GM19372 (cell line): ENCODE measurements at regions not wholly inside any gene's neighbourhood (a gene's known extent, or its start where the extent isn't known, plus 50 kb on each side); places are given as distances from the start of the nearest gene placed in this dataset.

ENCODE experiments used
- ATAC-seq: cut with Tn5 transposase; IDR thresholded peaks from one replicate; pipeline ENCODE4 v1.9.1; 2021; ENCODE audit warnings: mild to moderate bottlenecking, low read depth, moderate library complexity; ENCODE audit not compliant: unreplicated experiment

GRCh38 chr6:45743028-45743615 is 272.5 kb downstream of the CLIC5 start:
- ATAC-seq, result no peak

GRCh38 chr6:45742591-45742990 is 273.1 kb downstream of the CLIC5 start:
- ATAC-seq, result no peak

- peak; percentile 56 for ATAC-seq
Measured at GRCh38 chr6:45741437-45742171, 274.1 kb downstream of the CLIC5 start.

GRCh38 chr6:45739058-45739457 is 276.6 kb downstream of the CLIC5 start:
- no peak for ATAC-seq

- no peak for ATAC-seq
Measured at GRCh38 chr6:45738057-45738455, 277.6 kb downstream of the CLIC5 start.

GRCh38 chr6:45737331-45738056 is 278.2 kb downstream of the CLIC5 start:
- ATAC-seq, result peak; percentile 58

- ATAC-seq, result no peak
Measured at GRCh38 chr6:45736134-45736533, 279.5 kb downstream of the CLIC5 start.

- ATAC-seq, result no peak
Measured at GRCh38 chr6:45732731-45733130, 282.9 kb downstream of the CLIC5 start.

GRCh38 chr6:45730232-45730631 is 285.4 kb downstream of the CLIC5 start:
- no peak for ATAC-seq

GRCh38 chr6:45728674-45729073 is 287.0 kb downstream of the CLIC5 start:
- ATAC-seq, result no peak

- ATAC-seq, result no peak
Measured at GRCh38 chr6:45727819-45728449, 287.7 kb downstream of the CLIC5 start.

- ATAC-seq, result no peak
Measured at GRCh38 chr6:45727228-45727627, 288.4 kb downstream of the CLIC5 start.

- ATAC-seq, result no peak
Measured at GRCh38 chr6:45726444-45726843, 289.2 kb downstream of the CLIC5 start.

GRCh38 chr6:45724511-45724910 is 291.1 kb downstream of the CLIC5 start:
- no peak for ATAC-seq

GRCh38 chr6:45724027-45724426 is 291.6 kb downstream of the CLIC5 start:
- ATAC-seq, result no peak

GRCh38 chr6:45722876-45723275 is 292.8 kb downstream of the CLIC5 start:
- ATAC-seq, result no peak

- ATAC-seq, result no peak
Measured at GRCh38 chr6:45721665-45722064, 294.0 kb downstream of the CLIC5 start.

- ATAC-seq, result no peak
Measured at GRCh38 chr6:45718871-45719270, 296.8 kb downstream of the CLIC5 start.

GRCh38 chr6:45718131-45718530 is 297.5 kb downstream of the CLIC5 start:
- ATAC-seq, result no peak

- no peak for ATAC-seq
Measured at GRCh38 chr6:45717715-45718114, 297.9 kb downstream of the CLIC5 start.

- ATAC-seq, result no peak
Measured at GRCh38 chr6:45717027-45717426, 298.6 kb downstream of the CLIC5 start.
